ENCODE measurements at regions not wholly inside any gene's neighbourhood (a gene's known extent, or its start where the extent isn't known, plus 50 kb on each side); places are given as distances from the start of the nearest gene placed in this dataset.

DNA sequence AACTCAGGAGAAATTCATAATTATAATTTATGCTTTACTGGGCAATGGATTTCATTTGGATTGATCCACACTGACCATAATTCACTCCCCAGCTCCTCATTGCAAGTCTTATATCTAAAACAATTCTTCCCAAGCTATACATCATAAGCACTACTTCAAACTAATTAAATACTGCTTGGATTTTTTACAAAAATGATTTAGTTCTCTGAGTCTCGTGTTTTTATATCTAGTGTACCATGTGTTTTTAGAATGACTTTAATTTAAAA, 443.8 kb downstream of the GPAM start:
- TF ChIP-seq, protein P1, sequence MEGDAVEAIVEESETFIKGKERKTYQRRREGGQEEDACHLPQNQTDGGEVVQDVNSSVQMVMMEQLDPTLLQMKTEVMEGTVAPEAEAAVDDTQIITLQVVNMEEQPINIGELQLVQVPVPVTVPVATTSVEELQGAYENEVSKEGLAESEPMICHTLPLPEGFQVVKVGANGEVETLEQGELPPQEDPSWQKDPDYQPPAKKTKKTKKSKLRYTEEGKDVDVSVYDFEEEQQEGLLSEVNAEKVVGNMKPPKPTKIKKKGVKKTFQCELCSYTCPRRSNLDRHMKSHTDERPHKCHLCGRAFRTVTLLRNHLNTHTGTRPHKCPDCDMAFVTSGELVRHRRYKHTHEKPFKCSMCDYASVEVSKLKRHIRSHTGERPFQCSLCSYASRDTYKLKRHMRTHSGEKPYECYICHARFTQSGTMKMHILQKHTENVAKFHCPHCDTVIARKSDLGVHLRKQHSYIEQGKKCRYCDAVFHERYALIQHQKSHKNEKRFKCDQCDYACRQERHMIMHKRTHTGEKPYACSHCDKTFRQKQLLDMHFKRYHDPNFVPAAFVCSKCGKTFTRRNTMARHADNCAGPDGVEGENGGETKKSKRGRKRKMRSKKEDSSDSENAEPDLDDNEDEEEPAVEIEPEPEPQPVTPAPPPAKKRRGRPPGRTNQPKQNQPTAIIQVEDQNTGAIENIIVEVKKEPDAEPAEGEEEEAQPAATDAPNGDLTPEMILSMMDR (IDR thresholded peaks at IDR 0.05) = no peak
- no peak for TF ChIP-seq POLR2AphosphoS5 (IDR thresholded peaks at IDR 0.05)
- no peak for TF ChIP-seq EP300 (IDR thresholded peaks at IDR 0.05)
